T-helper 1 cell (primary cell): ENCODE measurements at regions not wholly inside any gene's neighbourhood (a gene's known extent, or its start where the extent isn't known, plus 50 kb on each side); places are given as distances from the start of the nearest gene placed in this dataset.

Experiments
- DNase-seq, 5 donors: peaks; one replicate each; pipeline ENCODE4 v3.0.0-alpha.2; 2012 to 2020

DNA sequence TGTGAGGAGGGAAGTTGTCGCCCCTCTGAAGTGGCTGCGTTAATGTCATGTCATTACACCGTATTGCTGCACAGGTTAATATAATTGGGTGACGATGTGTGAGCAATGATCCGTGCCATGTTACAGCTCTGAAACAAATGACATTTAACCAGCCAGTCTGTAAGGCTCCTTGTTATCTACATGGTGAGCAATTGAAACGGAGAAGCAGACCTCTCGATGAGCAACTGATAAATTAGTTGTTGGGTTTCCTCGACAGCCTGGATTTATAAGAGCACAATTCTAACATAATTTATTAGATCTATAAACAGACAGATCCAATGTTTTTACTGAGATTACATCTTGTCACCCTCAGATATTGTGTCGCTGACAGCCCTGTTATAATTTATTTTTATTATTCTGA, 49.9 kb upstream of the MAFB start:
- DNase-seq, result no peak

DNA sequence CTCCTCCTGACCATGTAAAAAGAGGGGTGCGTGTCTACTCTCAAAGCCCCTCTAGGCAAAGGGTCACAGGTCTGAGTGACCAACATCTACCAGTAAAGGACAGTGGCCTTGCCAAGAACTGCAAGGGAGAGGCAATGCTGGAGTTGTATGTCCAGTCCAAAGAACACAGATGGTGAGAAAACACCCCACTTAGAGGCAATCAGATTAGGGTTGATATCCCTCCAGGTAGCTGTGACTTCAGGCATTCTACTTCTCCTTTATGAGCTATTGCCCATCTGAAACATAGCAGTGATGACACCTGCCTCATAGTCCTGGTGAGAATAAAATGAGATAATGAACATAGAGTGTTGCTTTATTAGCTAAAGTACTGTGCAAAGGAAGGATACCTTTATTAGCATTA, 50.8 kb upstream of the MAFB start:
- DNase-seq, result no peak

DNA sequence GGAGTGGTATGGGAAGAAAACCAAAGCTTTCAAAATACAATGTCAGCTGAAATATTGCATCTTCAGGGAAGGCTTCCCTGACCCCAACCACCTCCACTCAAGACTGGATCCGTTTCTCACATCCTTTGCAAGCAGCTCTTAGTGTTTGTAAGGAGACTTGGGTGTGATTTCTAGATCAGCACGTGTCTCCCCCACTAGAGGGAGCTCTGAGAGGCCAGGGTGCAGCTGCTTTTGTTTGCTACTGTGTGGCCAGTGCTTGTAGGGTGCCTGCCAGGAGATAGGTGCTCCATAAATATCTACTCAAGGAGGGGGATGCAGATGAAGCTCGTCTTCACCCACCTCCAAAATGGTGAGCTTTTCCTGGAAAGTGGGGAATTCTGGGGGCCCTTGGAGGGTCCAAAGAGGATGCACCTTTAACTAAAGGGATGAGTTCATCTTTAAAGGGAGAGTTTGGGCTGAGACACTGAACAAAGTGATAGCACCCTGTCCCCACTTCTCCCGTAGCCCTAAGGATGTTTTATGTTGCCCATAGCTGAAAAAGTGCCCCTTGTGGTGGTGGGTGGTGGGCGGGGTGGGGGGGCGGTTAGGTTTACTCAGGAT, 52.6 kb upstream of the MAFB start:
- peak in 3 of 5 donors; percentile 6 to 39 (median 11) for DNase-seq

DNA sequence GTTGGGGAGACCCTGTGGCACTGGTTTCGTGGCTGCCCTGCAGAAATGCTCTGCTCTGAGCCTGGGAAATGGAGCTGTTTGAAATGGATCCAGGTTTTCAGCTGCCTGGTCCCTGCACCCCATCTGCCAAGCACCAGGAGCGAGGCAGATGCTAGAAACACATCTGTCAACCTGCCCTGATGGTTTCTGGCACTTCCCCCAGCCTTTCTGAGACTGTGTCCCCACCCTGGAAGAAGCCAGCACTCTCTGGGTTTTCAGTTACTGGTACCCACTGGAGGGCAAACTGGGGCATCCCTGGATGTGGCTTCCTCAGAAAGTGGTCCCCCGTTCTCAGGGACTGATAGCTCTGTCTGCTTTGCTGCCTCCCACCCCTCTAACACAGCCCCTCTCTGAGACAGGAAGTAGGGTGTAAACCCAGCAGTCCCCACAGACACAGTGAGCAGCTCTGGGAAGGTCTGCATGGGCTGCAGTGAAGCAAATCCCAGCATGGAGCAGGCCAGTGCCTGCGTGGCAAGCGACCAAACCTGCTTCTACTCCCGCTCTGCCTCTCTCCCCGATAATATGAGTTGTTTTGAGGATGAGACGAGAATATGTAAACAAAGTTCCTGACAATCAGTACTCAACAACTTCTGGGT, 54.2 kb upstream of the MAFB start:
- no peak for DNase-seq

DNA sequence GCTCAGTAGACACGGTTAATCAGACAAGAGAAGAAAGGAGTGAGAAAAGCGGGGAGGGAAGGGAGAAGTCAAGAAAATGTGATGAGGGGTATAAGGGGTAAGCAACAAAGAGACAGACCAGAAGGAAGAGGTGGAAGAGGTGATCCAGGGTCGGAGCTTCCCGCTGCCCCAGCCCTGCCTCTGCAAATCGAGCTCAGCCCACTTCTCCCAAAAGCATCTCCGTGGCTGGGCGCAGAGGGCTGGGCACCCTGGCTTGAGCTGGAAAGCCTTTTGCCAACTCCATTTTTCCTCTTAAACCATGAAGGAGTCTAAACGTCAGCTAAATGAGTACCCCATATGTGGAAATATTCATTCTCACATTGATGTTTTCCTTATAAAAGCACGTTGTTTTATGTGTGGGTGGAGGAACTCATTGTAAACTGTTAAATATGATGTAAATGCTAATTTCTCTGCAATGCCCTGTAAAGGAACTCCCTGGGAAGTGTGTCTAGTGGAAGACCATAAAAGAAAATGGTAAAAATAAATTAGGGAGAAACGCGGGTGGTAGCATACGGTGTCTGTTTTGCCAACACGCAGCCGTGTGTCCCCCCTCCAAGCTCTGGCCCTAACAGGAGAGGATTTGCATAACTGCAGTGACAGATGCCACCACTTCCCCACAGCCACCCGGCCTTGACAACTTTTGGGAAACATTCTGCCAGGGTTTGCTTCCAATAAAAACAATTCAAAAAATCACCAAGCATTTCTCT, 55.2 kb upstream of the MAFB start:
- no peak for DNase-seq

DNA sequence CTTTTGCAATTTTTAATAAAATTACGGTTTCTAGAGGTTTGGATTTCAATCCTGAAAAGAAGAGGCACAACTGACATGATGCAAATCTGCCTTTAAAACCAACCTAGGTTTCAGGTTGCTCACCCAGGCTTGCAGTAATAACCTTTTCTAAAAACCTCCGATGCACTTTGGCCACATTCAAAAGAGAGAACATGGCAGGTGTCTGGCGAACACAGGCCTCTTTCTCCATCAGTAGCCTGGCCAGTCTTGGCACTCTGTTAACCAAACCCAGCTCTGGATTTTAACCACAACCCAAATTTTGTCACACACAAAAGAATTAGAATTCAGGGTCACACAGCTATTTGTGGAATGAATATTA, 55.8 kb upstream of the MAFB start:
- DNase-seq, result no peak

DNA sequence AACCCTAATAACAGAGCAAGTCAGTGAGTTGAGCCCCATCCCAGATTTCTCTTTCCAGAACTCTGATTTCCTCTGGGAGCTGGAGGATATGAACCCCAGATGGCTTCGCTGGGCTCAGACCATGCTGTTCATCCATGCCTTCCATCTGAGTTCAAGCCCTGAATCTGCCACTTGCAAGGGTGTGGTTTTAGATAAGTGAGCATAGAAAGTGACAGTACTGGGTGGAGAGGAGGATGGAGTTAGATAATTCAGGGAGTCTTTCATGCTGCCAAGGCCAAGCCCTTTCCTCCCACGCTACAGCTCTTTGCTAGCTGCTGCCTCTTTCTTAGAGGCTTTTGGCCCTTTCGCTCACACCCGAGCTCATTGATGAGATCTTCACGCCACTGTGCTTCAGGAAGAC, 57.2 kb upstream of the MAFB start:
- DNase-seq, result no peak

DNA sequence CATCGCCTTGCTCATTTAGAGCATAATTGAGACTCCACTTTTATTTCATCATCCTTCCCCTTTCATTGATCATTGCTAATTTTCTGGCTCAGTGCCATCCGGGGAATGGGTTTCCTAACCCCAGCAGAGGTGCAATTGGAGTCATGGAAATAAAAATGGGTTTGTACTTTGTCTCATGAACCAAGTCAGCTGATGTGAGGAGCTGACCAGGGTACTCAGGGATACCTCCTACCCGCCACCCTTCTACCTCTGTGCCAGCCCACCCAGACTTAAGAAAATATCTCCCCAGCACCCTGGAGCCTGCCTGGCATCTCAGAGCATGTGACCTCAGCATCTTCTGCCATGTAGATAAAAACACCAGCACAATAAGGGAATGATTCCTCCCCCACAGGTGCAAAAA, 59.1 kb upstream of the MAFB start:
- DNase-seq, result no peak

DNA sequence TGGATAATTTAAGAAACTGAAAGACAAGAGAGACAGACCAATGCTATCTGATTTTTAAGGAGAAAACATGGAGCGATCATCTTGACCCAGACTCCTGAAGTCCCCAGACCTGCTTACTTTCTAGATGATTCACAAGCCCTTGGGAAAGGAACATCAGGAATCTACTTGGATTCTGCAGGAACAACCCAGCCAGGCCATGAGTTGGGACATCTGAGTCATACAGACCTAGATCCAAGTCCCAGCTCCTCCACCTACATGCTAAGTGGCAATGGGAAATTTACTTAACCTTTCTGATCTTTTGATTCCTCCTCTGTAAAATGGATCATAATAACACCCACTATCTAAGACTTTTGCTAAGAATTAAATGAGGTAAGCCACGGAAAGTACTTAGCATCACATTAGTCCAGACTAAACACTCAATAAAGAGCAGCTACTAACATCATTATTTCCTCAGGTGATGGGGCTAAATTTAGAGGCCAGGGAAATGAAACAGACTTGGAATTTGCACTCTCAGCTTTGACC, 61.0 kb upstream of the MAFB start:
- DNase-seq, result no peak

DNA sequence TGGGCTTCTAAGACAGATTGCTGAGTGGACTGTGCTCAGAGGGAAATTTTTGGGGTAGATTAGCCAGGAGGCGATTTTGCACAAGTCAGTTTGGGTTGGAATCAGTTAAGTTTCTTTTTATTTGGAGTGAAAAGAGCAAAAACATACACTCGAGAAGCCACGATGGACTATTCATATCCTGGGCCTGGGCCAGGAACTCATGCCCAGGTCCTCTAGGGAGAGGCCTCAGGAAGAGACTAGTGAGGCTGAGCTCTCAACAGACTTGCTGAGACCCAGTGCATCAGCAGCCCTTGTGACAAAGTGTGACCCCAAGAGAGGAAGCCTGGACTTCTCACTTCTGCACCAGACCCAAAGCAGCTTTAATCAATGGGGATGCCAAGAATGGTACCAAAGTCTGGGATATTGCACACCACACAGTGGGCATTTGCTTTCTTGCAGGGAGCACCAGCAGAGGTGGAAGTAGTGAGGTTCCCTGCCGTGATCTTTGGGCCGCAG, 61.6 kb upstream of the MAFB start:
- no peak for DNase-seq

DNA sequence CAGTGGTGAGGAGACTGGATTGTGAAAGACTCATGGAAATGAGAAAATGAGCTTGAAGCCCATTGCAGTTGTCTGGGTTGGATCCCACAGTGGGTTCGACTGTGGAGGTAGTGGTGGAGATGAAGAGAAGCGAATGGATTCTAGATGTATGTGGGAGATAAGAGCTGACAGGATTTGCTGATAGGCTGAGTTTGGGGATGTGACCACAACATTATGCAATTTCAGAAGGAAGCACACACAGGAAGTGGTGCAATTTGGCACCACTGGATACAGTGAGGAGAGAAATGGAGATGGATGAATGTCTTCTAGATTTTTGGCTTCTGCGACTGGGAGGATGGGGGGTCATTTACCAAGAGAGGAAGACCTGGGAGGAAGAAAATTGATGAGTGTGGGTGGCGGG, 64.4 kb upstream of the MAFB start:
- no peak for DNase-seq

DNA sequence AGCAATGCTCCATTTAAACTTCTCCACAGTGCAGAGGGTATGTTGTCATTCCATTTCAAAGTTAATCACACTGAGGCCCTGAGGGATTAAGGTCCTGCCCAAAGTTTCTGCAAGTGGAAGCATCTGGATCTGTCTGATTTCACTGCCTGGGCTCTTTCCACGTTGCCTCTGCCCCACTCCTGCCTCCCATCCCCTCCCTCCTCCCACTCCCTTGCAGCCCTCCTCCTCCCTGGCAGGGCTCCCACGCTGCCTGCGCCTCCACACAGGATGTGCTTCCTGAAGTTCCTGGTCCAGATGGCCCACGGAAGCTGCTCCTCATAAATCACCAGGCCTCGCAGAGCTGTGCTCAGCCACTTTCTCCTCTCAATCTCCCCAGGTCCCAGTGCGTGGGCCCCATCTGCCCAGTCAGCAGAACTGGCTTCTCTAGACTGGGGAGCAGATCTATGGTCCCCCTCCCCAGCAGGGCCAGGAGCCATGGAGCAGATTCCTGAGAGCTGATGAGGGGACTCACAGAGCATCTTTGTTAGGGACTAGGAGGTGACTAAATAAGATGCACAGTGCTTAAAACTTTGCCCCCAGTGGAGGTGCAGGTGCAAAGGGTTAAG, 65.4 kb upstream of the MAFB start:
- no peak for DNase-seq

DNA sequence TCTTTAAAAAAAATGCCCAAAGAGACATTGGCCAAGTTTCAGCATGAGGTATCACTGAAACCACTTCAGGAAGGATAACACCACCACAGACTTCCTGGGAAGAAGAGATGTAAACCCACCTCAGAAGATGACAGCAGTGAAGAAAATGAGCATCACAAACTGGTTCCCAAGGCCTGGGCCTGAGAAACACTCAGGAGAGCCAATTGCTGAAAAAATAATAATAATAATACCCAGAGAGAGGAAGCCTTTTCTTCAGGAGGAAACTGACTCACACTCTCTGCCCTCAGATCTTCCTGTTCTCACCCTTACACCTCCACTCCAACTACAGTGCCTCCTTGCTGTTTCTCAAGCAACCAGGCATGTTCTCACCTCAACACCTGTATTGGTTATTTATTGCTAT, 68.1 kb upstream of the MAFB start:
- DNase-seq, result peak in 1 of 5 donors; percentile 30

DNA sequence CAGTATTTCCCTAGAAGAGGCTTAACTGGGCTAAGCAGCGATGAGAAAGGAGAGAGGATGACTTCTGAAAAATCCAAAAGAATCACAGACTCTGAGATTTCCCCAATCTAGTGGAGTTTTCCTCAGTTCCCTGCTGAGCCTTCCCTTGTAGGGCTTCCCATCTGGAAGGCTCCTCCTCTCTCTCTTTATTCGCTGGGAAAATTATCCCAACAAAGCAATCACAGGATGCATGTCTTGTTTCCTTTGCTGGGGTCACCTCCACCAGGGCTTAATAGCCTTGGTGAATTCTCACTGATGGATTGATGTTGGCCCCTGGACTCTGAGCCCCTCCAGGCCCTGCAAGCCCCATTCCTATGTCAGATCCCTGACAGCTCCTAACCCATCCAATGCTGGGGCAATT, 69.8 kb upstream of the MAFB start:
- no peak for DNase-seq

DNA sequence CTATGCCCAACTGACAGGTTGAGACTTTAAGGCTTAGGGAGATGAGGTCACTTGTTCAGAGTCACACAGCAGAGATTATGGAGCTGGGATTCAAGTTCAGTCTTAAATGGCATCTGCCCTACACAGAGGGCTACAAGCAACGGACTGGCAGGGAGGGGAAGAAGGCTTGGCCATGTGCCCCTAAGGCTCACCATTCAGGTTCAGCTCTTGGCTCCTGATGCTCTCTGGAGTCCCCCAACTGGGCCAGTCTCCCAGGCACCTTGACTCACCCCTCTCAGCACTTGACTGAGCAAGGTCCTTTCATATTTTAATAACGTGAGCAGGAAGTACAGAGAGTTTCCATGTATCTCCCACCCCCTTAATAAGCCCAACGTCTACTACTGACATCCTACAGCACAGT, 71.4 kb upstream of the MAFB start:
- DNase-seq, result no peak

DNA sequence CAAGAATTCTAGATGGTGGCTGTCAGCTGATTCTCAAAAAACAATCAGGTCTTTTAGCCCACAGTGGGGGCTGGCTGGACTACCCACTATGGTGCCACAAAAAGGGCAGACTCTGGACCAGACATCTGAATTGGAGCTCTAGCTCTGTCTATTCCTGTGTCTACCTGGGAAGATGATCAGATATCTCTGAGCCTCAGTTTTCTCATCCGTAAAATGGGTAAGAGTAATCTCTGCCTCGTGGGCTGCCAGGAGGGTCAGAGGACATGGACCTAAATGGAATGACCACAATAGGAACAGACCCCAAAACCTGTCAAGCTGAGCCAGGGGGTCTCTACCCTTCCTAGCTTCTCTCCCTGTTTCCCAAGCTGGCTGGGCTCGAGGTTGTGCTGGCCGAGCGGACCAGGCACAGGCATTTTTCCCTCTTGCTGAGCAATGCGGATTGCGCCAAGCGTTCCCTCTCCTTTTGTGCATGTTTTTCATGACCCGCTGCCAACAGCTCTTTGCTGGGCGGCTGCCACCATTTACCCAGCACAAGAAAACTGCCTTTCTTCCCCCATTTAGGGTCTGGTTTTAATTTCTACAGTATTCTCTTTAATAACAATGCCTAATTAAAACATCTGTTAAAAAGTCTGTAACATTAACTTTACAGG, 74.7 kb upstream of the MAFB start:
- DNase-seq, result no peak

DNA sequence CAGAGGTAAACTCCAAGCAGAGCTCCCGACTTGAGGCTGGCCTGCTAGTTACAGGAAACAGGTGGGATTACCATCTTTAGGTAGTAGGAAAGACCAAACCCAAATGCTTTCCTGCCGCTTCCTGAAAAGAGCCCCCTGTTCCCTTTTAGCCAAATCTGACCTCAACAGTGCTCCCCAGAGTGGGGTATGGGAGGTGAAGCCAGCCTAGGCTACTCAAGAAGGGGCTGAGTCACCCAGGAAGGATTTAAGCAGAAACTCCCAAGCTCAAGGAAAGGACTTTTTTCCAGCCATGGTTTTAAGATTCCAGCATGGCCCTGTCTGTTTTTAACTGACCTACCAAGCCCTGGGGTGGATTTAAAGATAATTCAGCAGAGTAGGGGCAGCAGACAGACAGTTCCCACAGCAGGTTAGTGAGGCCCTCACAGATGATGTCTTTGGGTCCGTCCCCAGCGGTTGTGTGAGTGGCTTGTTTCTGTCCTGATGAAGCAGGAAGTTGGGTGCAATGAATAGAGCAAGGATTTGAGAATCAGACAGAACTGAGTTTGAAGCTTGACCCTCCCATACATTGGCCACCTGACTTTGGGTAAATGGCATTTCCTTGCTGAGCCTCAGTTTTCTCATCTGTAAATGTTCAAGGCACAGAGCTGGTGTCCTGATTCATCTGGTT, 76.9 kb upstream of the MAFB start:
- DNase-seq, result no peak

DNA sequence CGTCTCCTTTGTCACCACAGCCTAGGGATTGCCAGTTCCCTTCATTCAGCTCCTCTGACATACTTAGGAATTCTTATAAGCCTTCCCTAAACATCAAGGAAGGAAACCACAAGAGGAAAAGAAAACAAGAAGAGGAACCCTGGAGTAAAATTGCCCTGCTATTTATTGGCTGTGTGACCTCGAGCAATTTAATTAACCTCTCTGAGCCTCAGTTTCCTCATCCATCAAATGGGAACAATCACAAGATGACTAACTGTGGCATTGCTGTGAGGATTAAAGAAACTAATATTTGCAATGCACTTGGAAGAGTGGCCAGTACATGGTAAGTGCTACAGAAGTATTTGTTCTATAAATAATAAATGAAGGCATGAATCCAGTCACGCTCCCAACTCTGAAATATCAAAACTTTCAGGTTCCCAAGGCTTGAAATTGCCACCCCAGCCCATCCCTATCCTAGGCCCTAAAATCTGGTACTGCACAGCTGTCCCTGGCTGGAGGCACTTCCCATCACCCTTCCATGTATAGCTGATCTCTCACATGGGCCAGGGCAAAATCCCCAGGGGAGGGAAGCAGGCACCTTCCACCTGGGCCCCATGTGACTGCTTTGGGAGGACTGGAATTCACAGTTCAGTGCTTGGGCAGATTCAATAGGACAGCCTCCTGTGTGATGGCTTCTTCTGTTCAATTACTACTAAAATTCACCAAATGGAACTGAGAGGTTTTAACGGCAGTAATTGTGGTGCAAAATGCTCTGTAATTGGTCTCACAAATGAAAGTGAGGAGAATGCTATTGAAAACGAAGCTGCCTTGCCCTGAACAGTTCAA, 78.0 kb upstream of the MAFB start:
- DNase-seq, result no peak

DNA sequence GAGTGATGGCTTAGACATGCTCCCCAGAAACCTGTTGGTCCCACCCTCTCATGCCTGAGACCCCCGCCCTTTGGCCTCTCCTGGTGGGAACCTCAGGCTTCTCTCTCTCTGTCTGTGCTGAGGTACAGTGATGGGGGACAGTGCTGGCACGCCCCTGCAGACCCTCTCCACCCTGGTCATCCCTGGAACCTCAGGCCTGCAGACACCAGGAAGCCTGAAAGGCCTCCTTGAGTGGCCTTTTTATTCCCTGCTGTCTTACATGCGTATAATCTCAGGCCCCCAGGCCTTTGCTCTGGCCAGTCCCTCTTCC, 78.5 kb upstream of the MAFB start:
- DNase-seq, result no peak

DNA sequence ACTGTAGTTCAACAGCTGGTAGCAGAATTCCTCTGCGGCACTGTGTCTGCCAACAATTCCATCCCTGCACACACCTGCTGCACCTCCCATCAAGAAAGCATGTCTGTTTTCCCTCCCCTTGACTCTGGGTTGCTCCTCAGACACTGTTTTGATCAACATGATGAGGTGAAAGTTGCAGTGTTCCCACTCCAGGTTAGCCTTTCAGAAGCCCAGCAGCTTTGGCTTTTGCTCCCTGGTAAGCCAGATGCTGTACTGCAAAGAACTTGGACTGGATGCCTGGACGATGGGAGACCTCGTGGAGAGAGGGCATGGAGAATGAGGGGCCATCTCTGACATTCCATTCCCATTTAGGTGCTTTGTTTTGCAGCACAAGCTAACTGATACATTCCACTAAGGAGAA, 79.1 kb upstream of the MAFB start:
- no peak for DNase-seq

DNA sequence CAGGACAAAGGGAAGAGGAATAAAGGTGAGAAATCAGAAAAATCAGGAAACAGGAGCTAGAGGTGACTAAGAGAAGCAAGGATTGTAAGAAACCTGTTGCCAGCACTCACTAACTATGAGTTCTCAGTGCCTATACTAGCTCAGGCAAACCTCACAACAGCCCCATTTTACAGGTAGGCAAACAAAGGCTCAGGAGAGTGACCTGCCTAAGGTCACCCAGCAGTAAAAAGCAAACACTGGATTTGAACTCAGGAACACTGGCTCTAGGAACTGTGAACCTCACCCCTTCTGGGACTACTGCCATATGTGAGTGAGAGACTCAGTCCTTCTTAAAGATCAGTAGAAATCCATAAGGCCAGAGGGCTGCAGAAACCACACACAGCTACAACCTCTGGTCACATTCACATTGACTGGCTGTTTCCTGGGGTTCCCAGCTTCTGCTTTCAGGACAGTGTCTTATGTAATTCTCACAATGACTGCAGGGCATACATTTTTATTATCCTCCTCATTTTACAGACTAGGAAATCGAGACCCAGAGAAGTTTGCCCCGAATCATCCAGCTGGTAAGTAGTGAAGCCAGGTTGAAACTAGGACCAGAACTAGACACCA, 80.7 kb upstream of the MAFB start:
- DNase-seq, result no peak
